Liver (tissue), 8 donors: ENCODE measurements at regions not wholly inside any gene's neighbourhood (a gene's known extent, or its start where the extent isn't known, plus 50 kb on each side); places are given as distances from the start of the nearest gene placed in this dataset.

Experiments
- DNase-seq: peaks from one replicate; pipeline ENCODE4 v3.0.0-alpha.2; 2017; ENCODE audit warnings: low spot score
- H3K27ac ChIP-seq, 2 donors: one replicate each; pipeline ENCODE4 v1.7.0; 2013; ENCODE audit warnings: inconsistent platforms in 2 of 2, low read length in 2 of 2, control low read depth in 1 of 2, low read depth in 1 of 2, mild to moderate bottlenecking in 1 of 2
- H3K27me3 ChIP-seq, 4 donors: one replicate each; pipeline versions ENCODE4 v1.6.1 to v1.7.0; 2013; ENCODE audit warnings: low read length in 3 of 4, inconsistent platforms in 1 of 4, mild to moderate bottlenecking in 1 of 4, moderate library complexity in 1 of 4; ENCODE audit not compliant: control insufficient read depth in 4 of 4, insufficient read depth in 4 of 4
- H3K36me3 ChIP-seq, 4 donors: one replicate each; pipeline versions ENCODE4 v1.6.1 to v1.7.0; 2013; ENCODE audit warnings: low read length in 3 of 4, mild to moderate bottlenecking in 3 of 4, low read depth in 1 of 4, moderate library complexity in 1 of 4; ENCODE audit not compliant: control insufficient read depth in 4 of 4, insufficient read depth in 3 of 4
- H3K4me1 ChIP-seq, 4 donors: one replicate each; pipeline versions ENCODE4 v1.6.1 to v1.7.0; 2013; ENCODE audit warnings: low read length in 3 of 4, mild to moderate bottlenecking in 3 of 4, moderate library complexity in 1 of 4; ENCODE audit not compliant: control insufficient read depth in 4 of 4, insufficient read depth in 4 of 4
- H3K4me3 ChIP-seq, 3 donors: one replicate each; pipeline versions ENCODE4 v1.6.1 to v1.7.0; 2013; ENCODE audit warnings: low read length in 3 of 3, control low read depth in 1 of 3, low read depth in 1 of 3, mild to moderate bottlenecking in 1 of 3
- H3K9ac ChIP-seq, 2 donors: one replicate each; pipeline ENCODE4 v1.7.0; 2013; ENCODE audit warnings: low read length in 2 of 2, mild to moderate bottlenecking in 2 of 2, moderate library complexity in 2 of 2, control low read depth in 1 of 2, low read depth in 1 of 2
- H3K9me3 ChIP-seq, 4 donors: one replicate each; pipeline versions ENCODE4 v1.6.1 to v1.7.0; 2013; ENCODE audit warnings: low read length in 3 of 4; ENCODE audit not compliant: control insufficient read depth in 4 of 4
- EGR1 ChIP-seq, 2 donors: IDR thresholded peaks; 2 replicates each; pipeline ENCODE4 v1.6.1; 2016 to 2018; ENCODE audit warnings: antibody characterized with exemption in 2 of 2, low read depth in 2 of 2
- FOXA1 ChIP-seq: IDR thresholded peaks from 2 replicates; pipeline ENCODE4 v1.6.1; 2016; ENCODE audit warnings: antibody characterized with exemption
- FOXA2 ChIP-seq: IDR thresholded peaks from 2 replicates; pipeline ENCODE4 v1.6.1; 2016; ENCODE audit warnings: antibody characterized with exemption
- GABPA ChIP-seq, 2 donors: IDR thresholded peaks in 1 of 2; conservative IDR thresholded peaks in 1 of 2; 2 replicates each; pipeline ENCODE4 v1.6.1; 2016; ENCODE audit warnings: antibody characterized with exemption in 2 of 2, mild to moderate bottlenecking in 1 of 2, moderate library complexity in 1 of 2
- HNF4A ChIP-seq, 2 donors: conservative IDR thresholded peaks; 2 replicates each; pipeline ENCODE4 v1.6.1; 2016; ENCODE audit warnings: antibody characterized with exemption in 2 of 2, mild to moderate bottlenecking in 2 of 2
- HNF4G ChIP-seq: IDR thresholded peaks from 2 replicates; pipeline ENCODE4 v1.6.1; 2016; ENCODE audit warnings: antibody characterized with exemption
- JUND ChIP-seq, 2 donors: IDR thresholded peaks; 2 replicates each; pipeline ENCODE4 v1.6.1; 2016; ENCODE audit warnings: antibody characterized with exemption in 2 of 2
- NR2F2 ChIP-seq: IDR thresholded peaks from 2 replicates; pipeline ENCODE4 v1.6.1; 2016; ENCODE audit warnings: antibody characterized with exemption
- RAD21 ChIP-seq, 2 donors: IDR thresholded peaks; 2 replicates each; pipeline ENCODE4 v1.6.1; 2016; ENCODE audit warnings: antibody characterized with exemption in 2 of 2, mild to moderate bottlenecking in 2 of 2
- RXRA ChIP-seq, 2 donors: IDR thresholded peaks; 2 replicates each; pipeline ENCODE4 v1.6.1; 2017 to 2018; ENCODE audit warnings: antibody characterized with exemption in 2 of 2, mild to moderate bottlenecking in 1 of 2
- SP1 ChIP-seq: IDR thresholded peaks from 2 replicates; pipeline ENCODE4 v1.6.1; 2018; ENCODE audit warnings: antibody characterized with exemption, mild to moderate bottlenecking
- TAF1 ChIP-seq: conservative IDR thresholded peaks from 2 replicates; pipeline ENCODE4 v1.6.1; 2016; ENCODE audit warnings: antibody characterized with exemption, mild to moderate bottlenecking
- YY1 ChIP-seq: IDR thresholded peaks from 2 replicates; pipeline ENCODE4 v1.6.1; 2016; ENCODE audit warnings: antibody characterized with exemption, mild to moderate bottlenecking
- WGBS: extraction: QIAGEN DNeasy Blood & Tissue Kit; methylation state at CpG from one replicate; pipeline ENCODE4 v1.1.7; 2013; 5-methylcytosine and 5-hydroxymethylcytosine counted together
- TF ChIP-seq, protein P1 (sequence below): IDR thresholded peaks from 2 replicates; pipeline ENCODE4 v1.6.1; 2016; ENCODE audit warnings: antibody characterized with exemption
- TF ChIP-seq, protein P2 (sequence below): IDR thresholded peaks from 2 replicates; pipeline ENCODE4 v1.6.1; 2016; ENCODE audit warnings: antibody characterized with exemption
- TF ChIP-seq, protein P3 (sequence below): IDR thresholded peaks from 2 replicates; pipeline ENCODE4 v1.6.1; 2016; ENCODE audit warnings: antibody characterized with exemption
- TF ChIP-seq, protein P4 (sequence below): IDR thresholded peaks from 2 replicates; pipeline ENCODE4 v1.6.1; 2016; ENCODE audit warnings: antibody characterized with exemption, mild to moderate bottlenecking
- TF ChIP-seq, protein P5 (sequence below): fragments of 150-350 bp; IDR thresholded peaks from 2 replicates; pipeline ENCODE4 v1.5.1; 2017; ENCODE audit warnings: improper control_type of control experiment, low read depth, low read length; ENCODE audit not compliant: missing input control
- donor health status: healthy.
- donor health status: healthy.
- donor health status: healthy.
- donor health status: healthy.
- donor health status: healthy.

DNA sequence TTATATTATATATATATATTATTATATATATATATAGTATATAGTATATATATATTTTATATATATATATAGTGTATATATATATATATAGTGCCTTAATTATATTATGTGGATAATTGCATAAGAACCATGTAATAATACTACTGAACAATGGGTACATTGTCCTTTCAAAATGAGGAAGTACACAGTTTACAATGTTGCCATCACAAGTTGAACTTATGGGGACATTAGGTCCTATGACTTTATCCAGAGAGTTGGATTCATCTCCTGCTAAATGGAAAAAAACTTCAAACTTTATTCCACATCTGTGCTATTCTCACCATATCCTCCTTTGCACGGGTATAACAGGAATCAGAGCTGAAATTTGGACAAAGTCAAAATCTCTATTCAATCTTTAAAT is 105.0 kb upstream of the AGR3 start (continued):
- TF ChIP-seq TAF1: no peak
- TF ChIP-seq, protein P1, sequence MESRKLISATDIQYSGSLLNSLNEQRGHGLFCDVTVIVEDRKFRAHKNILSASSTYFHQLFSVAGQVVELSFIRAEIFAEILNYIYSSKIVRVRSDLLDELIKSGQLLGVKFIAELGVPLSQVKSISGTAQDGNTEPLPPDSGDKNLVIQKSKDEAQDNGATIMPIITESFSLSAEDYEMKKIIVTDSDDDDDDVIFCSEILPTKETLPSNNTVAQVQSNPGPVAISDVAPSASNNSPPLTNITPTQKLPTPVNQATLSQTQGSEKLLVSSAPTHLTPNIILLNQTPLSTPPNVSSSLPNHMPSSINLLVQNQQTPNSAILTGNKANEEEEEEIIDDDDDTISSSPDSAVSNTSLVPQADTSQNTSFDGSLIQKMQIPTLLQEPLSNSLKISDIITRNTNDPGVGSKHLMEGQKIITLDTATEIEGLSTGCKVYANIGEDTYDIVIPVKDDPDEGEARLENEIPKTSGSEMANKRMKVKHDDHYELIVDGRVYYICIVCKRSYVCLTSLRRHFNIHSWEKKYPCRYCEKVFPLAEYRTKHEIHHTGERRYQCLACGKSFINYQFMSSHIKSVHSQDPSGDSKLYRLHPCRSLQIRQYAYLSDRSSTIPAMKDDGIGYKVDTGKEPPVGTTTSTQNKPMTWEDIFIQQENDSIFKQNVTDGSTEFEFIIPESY: no peak
- TF ChIP-seq SP1: no peak
- no peak for TF ChIP-seq RAD21 (IDR thresholded peaks at IDR 0.05)
- TF ChIP-seq YY1: no peak
- no peak for TF ChIP-seq RXRA (IDR thresholded peaks at IDR 0.05)

DNA sequence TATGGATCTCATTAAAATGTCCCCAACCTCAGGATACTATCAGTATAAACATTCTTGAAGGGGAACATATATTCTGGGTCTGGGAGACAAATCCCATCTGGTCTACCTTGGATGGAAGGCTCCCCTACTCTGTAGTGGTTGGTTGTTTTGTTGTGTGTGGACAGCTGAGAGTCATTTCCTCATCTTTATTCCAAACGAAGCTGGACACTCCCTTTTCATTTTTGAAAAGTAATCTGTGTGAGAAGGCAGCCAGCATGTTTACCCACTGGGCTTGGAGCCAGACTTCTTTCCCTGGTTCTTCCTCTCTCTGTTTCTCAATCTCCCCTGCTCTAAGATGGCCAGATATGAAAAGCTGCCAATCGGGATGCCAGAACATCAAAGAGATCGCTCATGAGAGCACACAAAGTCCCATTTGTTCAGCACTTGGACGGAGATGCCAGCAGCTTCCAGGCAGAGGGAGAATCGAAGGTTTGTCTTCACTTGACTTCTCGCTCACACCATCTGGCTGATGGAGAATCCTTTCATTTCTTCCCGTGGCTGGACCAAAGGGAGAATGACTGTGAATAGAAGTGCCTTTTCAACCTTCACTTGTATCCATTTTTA is 108.1 kb upstream of the AGR3 start:
- peak; percentile 43 for DNase-seq
- 15% methylated on average over 7 of the region's 7 CpGs for WGBS
- H3K27ac ChIP-seq: peak overlapping the region; percentile 10 to 18
- TF ChIP-seq FOXA1 (peak; percentile 94), EGR1 (IDR thresholded peaks at IDR 0.05; ENCODE audit: low read depth in 2 of 2) (peak in 1 of 2 donors; percentile 45), YY1 (peak; percentile 89), RXRA (IDR thresholded peaks at IDR 0.05) (peak; percentile 90 to 94), GABPA (IDR thresholded peaks at IDR 0.05 in 1 of 2, conservative IDR thresholded peaks at IDR 0.05 in 1 of 2) (peak in 1 of 2 donors; percentile 54), HNF4A (conservative IDR thresholded peaks at IDR 0.05) (peak; percentile 91), NR2F2 (peak; percentile 52), HNF4G (peak; percentile 75), RAD21 (IDR thresholded peaks at IDR 0.05) (peak; percentile 63 to 73), TAF1 (peak; percentile 50), FOXA2 (peak; percentile 98), JUND (IDR thresholded peaks at IDR 0.05) (peak; percentile 91 to 92), SP1 (peak; percentile 78)
- TF ChIP-seq, protein P1: peak; percentile 83
- TF ChIP-seq, protein P2, sequence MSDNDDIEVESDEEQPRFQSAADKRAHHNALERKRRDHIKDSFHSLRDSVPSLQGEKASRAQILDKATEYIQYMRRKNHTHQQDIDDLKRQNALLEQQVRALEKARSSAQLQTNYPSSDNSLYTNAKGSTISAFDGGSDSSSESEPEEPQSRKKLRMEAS: peak; percentile 82
- TF ChIP-seq, protein P3, sequence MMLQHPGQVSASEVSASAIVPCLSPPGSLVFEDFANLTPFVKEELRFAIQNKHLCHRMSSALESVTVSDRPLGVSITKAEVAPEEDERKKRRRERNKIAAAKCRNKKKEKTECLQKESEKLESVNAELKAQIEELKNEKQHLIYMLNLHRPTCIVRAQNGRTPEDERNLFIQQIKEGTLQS: peak; percentile 45
- TF ChIP-seq, protein P4, sequence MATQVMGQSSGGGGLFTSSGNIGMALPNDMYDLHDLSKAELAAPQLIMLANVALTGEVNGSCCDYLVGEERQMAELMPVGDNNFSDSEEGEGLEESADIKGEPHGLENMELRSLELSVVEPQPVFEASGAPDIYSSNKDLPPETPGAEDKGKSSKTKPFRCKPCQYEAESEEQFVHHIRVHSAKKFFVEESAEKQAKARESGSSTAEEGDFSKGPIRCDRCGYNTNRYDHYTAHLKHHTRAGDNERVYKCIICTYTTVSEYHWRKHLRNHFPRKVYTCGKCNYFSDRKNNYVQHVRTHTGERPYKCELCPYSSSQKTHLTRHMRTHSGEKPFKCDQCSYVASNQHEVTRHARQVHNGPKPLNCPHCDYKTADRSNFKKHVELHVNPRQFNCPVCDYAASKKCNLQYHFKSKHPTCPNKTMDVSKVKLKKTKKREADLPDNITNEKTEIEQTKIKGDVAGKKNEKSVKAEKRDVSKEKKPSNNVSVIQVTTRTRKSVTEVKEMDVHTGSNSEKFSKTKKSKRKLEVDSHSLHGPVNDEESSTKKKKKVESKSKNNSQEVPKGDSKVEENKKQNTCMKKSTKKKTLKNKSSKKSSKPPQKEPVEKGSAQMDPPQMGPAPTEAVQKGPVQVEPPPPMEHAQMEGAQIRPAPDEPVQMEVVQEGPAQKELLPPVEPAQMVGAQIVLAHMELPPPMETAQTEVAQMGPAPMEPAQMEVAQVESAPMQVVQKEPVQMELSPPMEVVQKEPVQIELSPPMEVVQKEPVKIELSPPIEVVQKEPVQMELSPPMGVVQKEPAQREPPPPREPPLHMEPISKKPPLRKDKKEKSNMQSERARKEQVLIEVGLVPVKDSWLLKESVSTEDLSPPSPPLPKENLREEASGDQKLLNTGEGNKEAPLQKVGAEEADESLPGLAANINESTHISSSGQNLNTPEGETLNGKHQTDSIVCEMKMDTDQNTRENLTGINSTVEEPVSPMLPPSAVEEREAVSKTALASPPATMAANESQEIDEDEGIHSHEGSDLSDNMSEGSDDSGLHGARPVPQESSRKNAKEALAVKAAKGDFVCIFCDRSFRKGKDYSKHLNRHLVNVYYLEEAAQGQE: peak; percentile 90
- TF ChIP-seq, protein P5, sequence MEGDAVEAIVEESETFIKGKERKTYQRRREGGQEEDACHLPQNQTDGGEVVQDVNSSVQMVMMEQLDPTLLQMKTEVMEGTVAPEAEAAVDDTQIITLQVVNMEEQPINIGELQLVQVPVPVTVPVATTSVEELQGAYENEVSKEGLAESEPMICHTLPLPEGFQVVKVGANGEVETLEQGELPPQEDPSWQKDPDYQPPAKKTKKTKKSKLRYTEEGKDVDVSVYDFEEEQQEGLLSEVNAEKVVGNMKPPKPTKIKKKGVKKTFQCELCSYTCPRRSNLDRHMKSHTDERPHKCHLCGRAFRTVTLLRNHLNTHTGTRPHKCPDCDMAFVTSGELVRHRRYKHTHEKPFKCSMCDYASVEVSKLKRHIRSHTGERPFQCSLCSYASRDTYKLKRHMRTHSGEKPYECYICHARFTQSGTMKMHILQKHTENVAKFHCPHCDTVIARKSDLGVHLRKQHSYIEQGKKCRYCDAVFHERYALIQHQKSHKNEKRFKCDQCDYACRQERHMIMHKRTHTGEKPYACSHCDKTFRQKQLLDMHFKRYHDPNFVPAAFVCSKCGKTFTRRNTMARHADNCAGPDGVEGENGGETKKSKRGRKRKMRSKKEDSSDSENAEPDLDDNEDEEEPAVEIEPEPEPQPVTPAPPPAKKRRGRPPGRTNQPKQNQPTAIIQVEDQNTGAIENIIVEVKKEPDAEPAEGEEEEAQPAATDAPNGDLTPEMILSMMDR: no peak
- peak overlapping the region in 1 of 2 donors; percentile 68 for H3K9ac ChIP-seq
- H3K36me3 ChIP-seq: no peaks in the 10 kb centered on the region
- H3K27me3 ChIP-seq: no peaks in the 10 kb centered on the region
- H3K4me1 ChIP-seq: peaks cover 5 to 18% (median 13%) of the 10 kb centered on the region in 4 donors
- H3K9me3 ChIP-seq: no peaks in the 10 kb centered on the region
- peak overlapping the region in 2 of 3 donors; percentile 14 to 48 for H3K4me3 ChIP-seq
